GM12865 (cell line): ENCODE measurements at regions not wholly inside any gene's neighbourhood (a gene's known extent, or its start where the extent isn't known, plus 50 kb on each side); places are given as distances from the start of the nearest gene placed in this dataset.
A peak's percentile ranks its signal among the peaks of the same experiment; 100 is the strongest.

Experiments used
- DNase-seq: peaks from one replicate; pipeline ENCODE4 v3.0.0; 2010; ENCODE audit warnings: low read depth
- H3K4me3 ChIP-seq: 2 replicates; pipeline ENCODE4 v1.5.1; 2011; ENCODE audit warnings: mild to moderate bottlenecking, low read depth, low read length, control low read depth
- CTCF ChIP-seq: IDR thresholded peaks from 2 replicates; pipeline ENCODE4 v1.5.1; 2011; ENCODE audit warnings: low read length, control low read depth, low read depth, inconsistent platforms; ENCODE audit not compliant: insufficient read depth; ENCODE audit errors: missing control alignments

GRCh38 chr2:180141600-180141999 lies 134.5 kb upstream of the CWC22 start:
- DNase-seq = no peak
- TF ChIP-seq CTCF = no peak

GRCh38 chr2:180133736-180134135 lies 126.6 kb upstream of the CWC22 start:
- no peak for TF ChIP-seq CTCF
- no peak for DNase-seq
- H3K4me3 ChIP-seq = no peak overlapping the region

More at GRCh38 chr2:180141600-180141999, 134.5 kb upstream of the CWC22 start:
- H3K4me3 ChIP-seq = no peak overlapping the region

- DNase-seq = no peak
- no peak overlapping the region for H3K4me3 ChIP-seq
- no peak for TF ChIP-seq CTCF
Measured at GRCh38 chr2:180130403-180130802, 123.3 kb upstream of the CWC22 start.

GRCh38 chr2:180128861-180129260 lies 121.8 kb upstream of the CWC22 start:
- no peak overlapping the region for H3K4me3 ChIP-seq
- no peak for DNase-seq
- no peak for TF ChIP-seq CTCF

GRCh38 chr2:180125245-180125962 lies 118.3 kb upstream of the CWC22 start:
- no peak overlapping the region for H3K4me3 ChIP-seq
- TF ChIP-seq CTCF = peak; percentile 41
- peak; percentile 65 for DNase-seq

- DNase-seq = peak; percentile 50
- peak; percentile 49 for TF ChIP-seq CTCF
- no peak overlapping the region for H3K4me3 ChIP-seq
Measured at GRCh38 chr2:180124273-180125139, 117.4 kb upstream of the CWC22 start.
